A673 (cell line): ENCODE measurements at regions not wholly inside any gene's neighbourhood (a gene's known extent, or its start where the extent isn't known, plus 50 kb on each side); places are given as distances from the start of the nearest gene placed in this dataset.

Experiments
- CTCF ChIP-seq: fragments of 300-800, 200-600 bp; sonication (generic); conservative IDR thresholded peaks from 2 replicates; pipeline ENCODE4 v1.5.1; 2017; ENCODE audit warnings: low read depth, mild to moderate bottlenecking, antibody characterized with exemption, low read length, moderate library complexity, mixed read lengths
- EZH2 ChIP-seq: fragments of 200-600 bp; sonication (generic); IDR thresholded peaks from 2 replicates; pipeline ENCODE4 v1.6.1; 2017; ENCODE audit warnings: borderline replicate concordance, low read depth, mild to moderate bottlenecking, mixed read lengths, antibody characterized with exemption, low read length; ENCODE audit not compliant: poor library complexity, severe bottlenecking

GRCh38 chr20:12317433-12317832 lies 399.7 kb downstream of the BTBD3 start:
- no peak for TF ChIP-seq CTCF
- no peak for TF ChIP-seq EZH2
